AG08395 (cell line): ENCODE measurements at regions not wholly inside any gene's neighbourhood (a gene's known extent, or its start where the extent isn't known, plus 50 kb on each side); places are given as distances from the start of the nearest gene placed in this dataset.
A peak's percentile ranks its signal among the peaks of the same experiment; 100 is the strongest.

Experiments used
- DNase-seq: peaks from one replicate; pipeline ENCODE4 v3.0.0; 2012; ENCODE audit warnings: mixed read lengths, low spot score

GRCh38 chr4:138310498-138310897, 68.3 kb upstream of the SLC7A11 start:
- peak; percentile 3 for DNase-seq

GRCh38 chr4:138308356-138308755, 66.2 kb upstream of the SLC7A11 start:
- peak; percentile 17 for DNase-seq

GRCh38 chr4:138307319-138307718, 65.2 kb upstream of the SLC7A11 start:
- DNase-seq, result no peak

GRCh38 chr4:138305050-138305449, 62.9 kb upstream of the SLC7A11 start:
- DNase-seq, result no peak

GRCh38 chr4:138301536-138301935, 59.4 kb upstream of the SLC7A11 start:
- DNase-seq, result no peak

- DNase-seq, result no peak
These were observed 58.5 kb upstream of the SLC7A11 start for GRCh38 chr4:138300616-138301015.

- no peak for DNase-seq
These were observed 57.7 kb upstream of the SLC7A11 start for GRCh38 chr4:138299881-138300280.

GRCh38 chr4:138298866-138299265, 56.7 kb upstream of the SLC7A11 start:
- no peak for DNase-seq

GRCh38 chr4:138298431-138298830, 56.3 kb upstream of the SLC7A11 start:
- DNase-seq, result no peak

GRCh38 chr4:138297743-138298405, 55.7 kb upstream of the SLC7A11 start:
- DNase-seq, result no peak

GRCh38 chr4:138292321-138292720, 50.2 kb upstream of the SLC7A11 start:
- no peak for DNase-seq
